AG09319 (cell line): ENCODE measurements at regions not wholly inside any gene's neighbourhood (a gene's known extent, or its start where the extent isn't known, plus 50 kb on each side); places are given as distances from the start of the nearest gene placed in this dataset.

Source experiments
- DNase-seq: peaks from one replicate; pipeline ENCODE4 v3.0.0-alpha.2; 2010; ENCODE audit warnings: low read depth; ENCODE audit errors: extremely low read depth
- CTCF ChIP-seq: IDR thresholded peaks from 2 replicates; pipeline ENCODE4 v1.5.1; 2011; ENCODE audit warnings: low read depth, mild to moderate bottlenecking, inconsistent platforms, low read length, moderate library complexity

- no peak for TF ChIP-seq CTCF
- DNase-seq, result no peak
Observed at GRCh38 chr21:28496517-28496916, 496.2 kb downstream of the LTN1 start.

- no peak for DNase-seq
- no peak for TF ChIP-seq CTCF
Observed at GRCh38 chr21:28492127-28492526, 500.6 kb downstream of the LTN1 start.

GRCh38 chr21:28489821-28490350, 502.8 kb downstream of the LTN1 start:
- DNase-seq, result no peak
- TF ChIP-seq CTCF, result no peak

GRCh38 chr21:28489162-28489561, 503.5 kb downstream of the LTN1 start:
- DNase-seq, result no peak
- no peak for TF ChIP-seq CTCF

- no peak for TF ChIP-seq CTCF
- DNase-seq, result no peak
Observed at GRCh38 chr21:28487455-28488070, 505.1 kb downstream of the LTN1 start.

GRCh38 chr21:28485301-28486022, 507.2 kb downstream of the LTN1 start:
- no peak for DNase-seq
- TF ChIP-seq CTCF, result no peak

- DNase-seq, result no peak
- no peak for TF ChIP-seq CTCF
Observed at GRCh38 chr21:28483301-28484035, 509.2 kb downstream of the LTN1 start.
